ENCODE measurements at regions not wholly inside any gene's neighbourhood (a gene's known extent, or its start where the extent isn't known, plus 50 kb on each side); places are given as distances from the start of the nearest gene placed in this dataset.

GRCh38 chr2:176780348-176780747 lies 432.2 kb upstream of the HNRNPA3 start:
- no peak for TF ChIP-seq CTCF (conservative IDR thresholded peaks at IDR 0.05)
- TF ChIP-seq EZH2 (IDR thresholded peaks at IDR 0.05; ENCODE audit: low read depth) = no peak

All from PC-9 (cell line).